ENCODE measurements at regions not wholly inside any gene's neighbourhood (a gene's known extent, or its start where the extent isn't known, plus 50 kb on each side); places are given as distances from the start of the nearest gene placed in this dataset.

DNA sequence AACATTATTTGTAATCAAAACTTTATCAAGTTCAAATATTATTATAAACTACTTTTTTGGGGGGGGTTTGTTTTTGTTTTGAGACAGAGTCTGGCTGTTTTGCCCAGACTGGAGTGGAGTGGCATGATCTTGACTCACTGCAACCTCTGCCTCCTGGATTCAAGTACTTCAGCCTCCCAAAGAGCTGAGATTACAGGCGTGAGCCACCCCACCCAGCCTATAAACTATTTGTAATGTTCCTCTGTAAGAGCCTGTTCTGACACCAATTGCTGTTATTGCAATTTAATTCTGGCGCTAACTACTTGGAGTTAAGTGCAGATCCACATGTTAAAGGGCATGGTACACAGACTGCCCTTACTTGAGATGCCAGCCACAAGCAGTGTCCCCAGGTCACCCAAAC is 478.1 kb upstream of the NRP1 start:
- DNase-seq (ENCODE audit: low read depth): no peak

DNA sequence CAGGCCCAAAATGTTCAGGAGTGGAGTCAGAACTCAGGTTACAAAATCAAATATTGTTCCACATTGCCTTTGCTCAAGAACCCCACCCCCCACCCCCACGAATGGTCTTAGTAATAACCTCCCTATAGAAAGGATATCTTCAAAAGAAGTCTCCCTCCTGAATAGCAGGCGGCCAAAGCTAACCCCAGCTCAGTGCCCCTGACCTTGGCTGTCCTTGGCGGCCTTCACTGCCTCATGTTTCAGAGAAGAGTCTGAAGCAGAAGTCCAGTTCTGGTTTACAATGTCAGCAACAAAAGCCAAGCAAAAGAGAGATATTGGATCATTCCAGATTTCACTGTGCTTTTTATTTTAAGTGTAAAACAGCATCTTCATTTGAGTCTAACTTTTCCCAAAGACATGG is 476.5 kb upstream of the NRP1 start:
- DNase-seq (ENCODE audit: low read depth): no peak

DNA sequence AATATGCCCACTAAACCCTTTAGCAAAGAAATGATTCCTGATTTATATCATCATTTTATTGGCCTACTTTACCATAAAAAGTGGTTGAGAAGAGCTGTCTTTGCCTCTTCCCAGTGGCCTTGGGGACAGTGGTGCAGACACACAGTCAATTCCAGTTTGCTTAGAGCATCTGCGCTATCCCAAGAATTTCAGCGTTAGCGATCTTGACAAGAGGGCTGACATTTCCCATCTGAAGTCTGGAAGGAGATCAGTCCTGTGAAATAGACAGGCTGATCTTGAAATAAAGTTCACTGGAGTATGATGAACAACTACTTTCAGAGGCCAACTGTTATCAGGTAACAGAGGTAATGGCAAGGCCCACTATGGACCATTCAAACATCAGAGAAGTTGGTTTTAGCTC is 475.3 kb upstream of the NRP1 start:
- no peak for DNase-seq (ENCODE audit: low read depth)

DNA sequence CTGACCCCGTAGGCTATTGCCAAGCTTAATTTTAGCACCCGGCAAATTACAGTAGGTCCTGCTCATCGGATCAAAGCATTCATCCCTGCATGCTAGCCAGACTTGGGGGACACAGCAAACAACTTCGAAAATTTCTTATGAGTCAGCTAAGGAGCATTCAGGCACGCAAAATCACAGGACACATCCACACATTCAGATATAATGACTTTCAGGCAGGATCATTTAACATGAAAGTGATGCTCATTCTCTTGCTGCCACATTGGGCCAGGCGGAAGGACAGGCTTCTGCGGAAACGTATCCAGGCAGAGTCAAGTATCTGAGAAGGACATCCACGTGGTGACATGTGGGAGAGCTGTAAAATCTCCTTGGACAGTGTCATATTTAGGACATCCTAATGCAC is 474.0 kb upstream of the NRP1 start:
- no peak for DNase-seq (ENCODE audit: low read depth)

DNA sequence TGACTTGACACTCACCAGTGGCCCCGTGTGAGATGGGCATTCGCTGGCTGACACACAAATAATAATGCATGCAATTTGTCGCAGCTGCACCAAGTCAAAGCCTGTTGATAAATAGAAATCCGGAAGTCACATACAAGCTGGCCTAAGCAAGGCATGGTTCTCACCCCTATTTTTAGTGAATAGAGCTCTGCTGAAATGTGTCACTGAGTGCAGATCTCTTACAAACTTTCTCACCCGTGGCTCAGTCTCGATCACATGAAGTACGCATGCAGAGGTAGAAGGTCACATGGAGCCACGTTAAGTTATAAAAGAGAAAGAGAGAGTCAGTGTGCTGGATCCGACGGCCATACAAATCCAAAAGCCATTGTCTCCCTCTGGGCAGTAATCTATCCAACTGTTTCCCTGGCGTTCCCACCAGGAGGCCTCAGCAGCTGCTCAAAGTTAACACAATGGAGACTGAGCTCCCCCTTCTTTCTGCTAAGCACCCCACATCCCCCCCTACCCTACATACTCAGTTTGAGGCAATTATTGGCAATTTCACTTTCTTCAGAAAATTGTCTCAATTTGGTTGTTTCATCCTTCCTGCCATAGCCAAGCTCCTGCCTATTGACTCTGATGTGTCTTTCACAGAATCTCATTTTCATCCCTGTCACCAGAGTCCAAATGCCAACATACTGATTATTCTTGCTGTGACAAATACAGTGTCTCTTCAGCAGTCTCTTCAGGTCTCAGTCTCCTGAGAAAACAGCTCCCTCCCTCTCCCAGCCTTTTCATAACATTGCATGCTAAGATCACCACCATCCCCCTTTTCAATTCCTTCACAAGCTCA is 473.3 kb upstream of the NRP1 start:
- no peak for DNase-seq (ENCODE audit: low read depth)

DNA sequence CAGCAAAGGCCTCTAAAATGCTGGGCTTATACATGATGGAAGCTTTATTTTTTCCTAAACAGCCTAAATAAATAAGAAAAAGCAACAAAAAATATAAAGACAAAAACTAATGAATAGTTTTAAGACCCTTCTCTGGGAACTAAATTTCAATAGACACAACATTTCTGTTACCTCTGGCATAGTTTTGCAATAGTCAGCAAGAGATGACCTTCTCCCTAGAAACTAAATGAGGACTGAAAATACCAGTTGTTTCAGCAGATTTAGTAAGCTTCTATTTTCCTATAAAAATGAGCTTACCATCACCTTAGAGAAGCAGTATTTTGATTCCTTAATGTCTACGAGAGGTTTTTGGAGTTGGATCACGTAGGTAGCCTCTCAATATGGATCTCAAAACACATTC is 471.4 kb upstream of the NRP1 start:
- DNase-seq (ENCODE audit: low read depth): no peak

DNA sequence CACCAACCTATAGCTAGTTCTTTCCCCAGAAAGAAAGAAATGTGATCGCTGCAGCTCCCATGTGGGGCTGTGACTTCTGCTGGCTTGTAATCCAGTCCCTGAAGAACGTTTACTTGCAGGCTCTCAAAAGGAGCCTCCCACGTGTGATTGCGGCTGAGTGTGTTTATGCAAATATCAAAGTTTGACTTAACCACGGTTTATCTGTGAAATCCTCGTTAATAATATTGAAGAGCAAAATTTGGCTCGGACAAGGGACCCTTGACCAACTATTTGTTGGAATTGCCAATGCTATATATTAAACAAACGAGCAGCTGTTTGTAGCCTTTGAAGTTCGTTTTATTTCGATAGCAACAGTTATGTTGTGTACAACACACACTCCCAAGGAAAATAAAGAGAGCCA is 470.1 kb upstream of the NRP1 start:
- DNase-seq (ENCODE audit: low read depth): no peak

DNA sequence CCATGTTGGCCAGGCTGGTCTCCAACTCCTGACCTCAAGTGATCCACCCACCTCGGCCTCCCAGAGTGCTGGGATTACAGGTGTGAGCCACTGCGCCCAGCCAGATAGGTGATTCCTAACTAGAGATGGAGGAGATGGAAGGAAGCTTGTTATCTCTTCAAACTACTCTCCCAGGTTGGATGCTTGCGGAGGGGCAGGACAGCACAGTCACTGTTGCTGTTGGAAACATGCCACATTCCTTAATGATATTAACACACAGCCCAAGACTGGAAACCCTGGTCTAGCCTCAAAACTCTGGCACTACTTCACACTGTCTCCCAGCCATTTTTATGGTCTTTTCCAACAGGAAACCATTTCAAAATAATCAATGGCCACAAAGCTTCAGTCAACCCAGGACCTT is 468.8 kb upstream of the NRP1 start:
- DNase-seq (ENCODE audit: low read depth): no peak

DNA sequence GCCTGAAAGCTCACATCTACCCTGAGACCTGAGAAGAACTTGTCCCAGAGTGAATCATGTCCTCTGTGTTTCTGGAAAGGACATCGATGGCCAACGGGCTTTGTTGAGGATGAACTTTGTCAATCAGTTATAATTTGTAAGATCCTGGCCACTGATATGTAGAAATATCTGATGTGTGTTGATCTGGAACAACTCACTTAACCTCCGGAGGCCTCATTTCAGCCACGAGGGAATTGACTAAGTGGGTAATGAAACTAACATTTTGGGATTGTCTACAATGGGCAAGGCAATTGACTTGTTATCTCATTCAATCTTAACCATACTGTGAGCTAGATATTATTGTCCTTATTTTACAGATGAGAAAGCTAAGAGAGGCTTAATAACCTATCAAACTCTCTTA is 468.1 kb upstream of the NRP1 start:
- DNase-seq (ENCODE audit: low read depth): no peak

DNA sequence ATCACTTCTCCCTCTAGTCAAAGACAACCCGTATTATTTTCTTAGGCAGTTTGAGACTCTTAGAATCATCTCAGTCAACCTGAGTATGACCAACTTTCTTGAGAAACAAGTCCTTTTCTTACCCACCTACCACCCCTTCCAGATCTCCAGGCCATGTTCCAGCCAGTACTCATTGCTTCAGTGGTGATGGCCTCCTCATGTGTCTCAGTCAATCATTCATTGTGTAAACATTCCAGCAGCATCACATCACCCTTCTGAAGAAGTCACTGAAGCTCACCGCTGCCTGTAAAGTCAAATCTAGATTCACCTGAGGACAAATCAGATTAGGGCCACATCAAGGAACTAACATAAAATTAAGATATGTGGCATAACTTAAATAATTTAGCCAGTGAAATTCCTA is 467.2 kb upstream of the NRP1 start:
- DNase-seq (ENCODE audit: low read depth): no peak

DNA sequence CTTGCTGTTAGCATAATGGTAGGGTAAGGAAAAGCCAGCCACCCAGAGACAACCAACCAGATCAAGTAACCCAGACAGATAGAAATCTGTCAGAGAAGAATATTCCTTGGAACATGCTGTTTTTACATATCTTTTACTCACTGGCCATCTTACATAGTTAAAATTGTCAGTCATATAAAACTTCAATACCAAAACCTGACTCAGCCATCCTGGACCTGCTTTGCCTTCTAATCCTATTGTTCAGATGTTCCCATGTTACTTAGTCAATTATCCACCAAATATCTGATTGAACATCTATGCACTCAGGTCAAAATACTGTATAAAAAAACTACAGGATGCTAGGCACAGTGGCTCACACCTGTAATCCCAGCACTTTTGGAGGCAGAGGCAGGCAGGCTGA is 466.5 kb upstream of the NRP1 start:
- no peak for DNase-seq (ENCODE audit: low read depth)

DNA sequence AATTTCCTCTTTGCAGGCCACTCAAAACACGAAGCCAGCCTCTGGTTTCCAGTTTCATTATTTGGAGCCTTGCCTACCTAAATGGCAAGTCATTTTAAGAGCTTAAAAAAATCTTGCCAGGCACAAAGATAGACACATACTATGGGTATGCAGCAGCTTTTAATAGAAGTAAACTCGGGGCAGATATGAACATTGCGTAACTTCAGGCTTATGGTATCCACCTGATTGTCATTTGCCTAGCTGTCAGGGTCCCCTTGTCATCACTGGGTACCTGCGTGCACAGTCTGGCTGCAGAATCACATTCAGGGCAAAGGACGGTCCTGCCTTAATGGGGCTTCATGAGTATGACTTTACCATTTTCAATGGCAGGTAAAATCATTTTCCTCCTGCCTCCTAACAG is 466.1 kb upstream of the NRP1 start:
- DNase-seq (ENCODE audit: low read depth): no peak

DNA sequence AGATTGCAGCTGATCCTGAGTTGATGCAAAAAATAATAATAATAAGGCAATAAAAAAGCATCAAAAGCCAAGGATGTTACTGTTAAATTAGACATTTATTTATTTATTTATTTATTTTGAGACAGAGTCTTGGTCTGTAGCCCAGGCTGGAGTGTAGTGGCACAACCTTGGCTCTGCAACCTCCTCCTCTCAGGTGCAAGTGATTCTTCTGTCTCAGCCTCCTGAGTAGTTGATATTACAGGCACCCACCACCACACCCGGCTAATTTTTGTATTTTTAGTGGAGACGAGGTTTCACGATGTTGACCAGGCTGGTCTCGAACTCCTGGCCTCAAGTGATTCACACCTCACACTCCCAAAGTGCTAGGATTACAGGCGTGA is 465.5 kb upstream of the NRP1 start:
- no peak for DNase-seq (ENCODE audit: low read depth)

DNA sequence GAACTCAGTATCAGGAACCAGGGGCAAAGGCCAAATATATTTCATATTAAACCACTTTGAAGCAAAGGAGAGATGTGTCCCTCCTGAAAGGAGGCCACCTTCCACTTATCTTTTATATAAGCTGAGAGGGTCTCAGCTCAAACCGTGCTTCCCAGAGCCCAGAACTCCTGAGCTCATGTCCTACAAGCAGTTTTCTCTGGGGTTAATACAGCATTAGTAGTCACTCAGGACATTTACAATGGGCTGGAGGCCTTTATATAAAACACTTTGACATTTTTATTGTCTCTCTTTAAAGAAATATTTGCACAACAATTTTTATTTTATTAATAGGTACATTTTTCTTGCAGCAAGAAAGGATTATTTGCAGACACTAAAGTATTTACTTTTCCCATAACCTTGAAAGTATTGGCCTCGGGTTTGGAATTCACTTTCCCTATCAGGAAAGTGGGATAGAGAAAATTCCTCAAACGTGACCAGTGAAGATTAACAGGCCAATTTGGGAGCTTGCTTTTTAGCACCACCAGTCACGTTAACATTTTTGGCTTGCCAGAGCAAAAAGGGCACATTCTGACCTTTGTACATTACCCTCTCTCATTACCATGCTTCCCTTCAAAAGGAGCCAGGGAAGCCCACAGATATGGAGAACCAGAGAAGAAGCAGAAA is 464.9 kb upstream of the NRP1 start:
- no peak for DNase-seq (ENCODE audit: low read depth)

DNA sequence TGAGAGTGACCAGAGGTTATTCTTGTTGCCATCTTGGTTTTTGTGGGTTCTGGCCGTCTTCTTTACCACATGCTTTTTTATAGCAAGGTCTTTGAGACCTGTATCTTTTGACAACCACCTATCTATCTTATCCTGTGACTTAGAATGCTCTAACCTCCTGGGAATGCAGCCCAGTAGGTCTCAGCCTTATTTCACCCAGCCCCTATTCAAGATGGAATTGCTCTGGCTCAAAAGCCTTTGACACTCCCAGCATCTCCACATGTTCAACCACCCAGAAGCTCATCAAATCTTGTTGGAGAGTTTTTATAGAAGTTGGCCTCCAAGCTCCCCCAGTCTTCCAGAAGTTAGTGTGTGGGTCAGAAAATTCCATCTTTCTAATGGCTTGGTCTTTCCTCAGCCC is 464.3 kb upstream of the NRP1 start:
- no peak for DNase-seq (ENCODE audit: low read depth)

DNA sequence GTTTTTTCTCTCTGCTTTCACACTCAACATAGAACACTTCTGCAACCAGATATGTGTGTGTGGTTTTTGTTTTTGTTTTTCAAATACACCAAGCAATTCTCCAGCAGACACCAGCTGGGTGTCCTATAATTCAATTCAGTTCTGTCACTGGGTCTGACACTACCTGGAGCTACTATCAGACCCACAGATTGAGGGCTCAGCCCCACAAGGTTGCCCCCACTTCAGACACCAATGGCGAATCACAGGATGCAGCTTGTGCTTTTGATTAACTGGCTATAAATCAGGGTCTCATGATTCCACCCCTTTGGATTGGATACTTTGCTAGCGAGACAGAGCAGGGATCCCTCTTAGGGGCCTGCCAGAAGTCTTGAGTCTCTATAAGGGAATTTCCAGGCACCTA is 462.2 kb upstream of the NRP1 start:
- no peak for DNase-seq (ENCODE audit: low read depth)

DNA sequence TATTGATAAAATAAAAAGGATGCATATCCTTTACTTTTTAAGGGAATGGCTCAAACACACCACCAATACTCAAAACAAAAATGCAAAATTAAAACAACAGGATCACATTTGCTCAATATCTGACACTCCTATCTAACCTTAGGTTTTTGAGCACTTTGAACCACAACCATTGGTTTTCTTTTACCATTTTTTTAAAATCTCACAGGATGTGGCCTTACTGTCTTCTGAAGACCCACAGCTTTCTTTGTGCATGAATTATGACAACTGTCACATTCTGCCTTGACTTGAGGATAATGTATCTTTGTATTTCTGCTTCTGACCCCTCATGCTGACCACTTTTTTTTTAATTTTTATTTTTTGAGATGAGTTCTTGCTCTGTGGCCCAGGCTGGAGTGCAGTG is 461.1 kb upstream of the NRP1 start:
- DNase-seq (ENCODE audit: low read depth): no peak

DNA sequence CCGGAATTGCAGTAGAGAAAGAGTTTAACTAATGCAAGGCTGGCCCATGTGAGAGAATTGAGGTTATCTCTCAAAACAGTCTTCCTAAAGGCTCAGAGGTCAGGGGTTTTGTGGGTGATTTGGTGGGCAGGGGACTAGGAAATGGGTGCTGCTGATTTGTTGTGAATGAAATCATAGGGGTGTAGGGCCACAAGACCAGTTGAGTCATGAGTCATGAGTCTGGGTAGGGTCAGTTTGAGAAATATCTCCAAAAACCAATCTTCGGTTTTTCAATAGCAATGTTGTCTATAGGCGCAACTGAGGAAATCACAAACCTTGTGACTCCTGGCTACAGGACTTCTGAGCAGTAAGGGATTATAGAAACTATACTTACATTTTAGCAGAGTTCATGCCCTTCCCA is 460.0 kb upstream of the NRP1 start:
- no peak for DNase-seq (ENCODE audit: low read depth)

DNA sequence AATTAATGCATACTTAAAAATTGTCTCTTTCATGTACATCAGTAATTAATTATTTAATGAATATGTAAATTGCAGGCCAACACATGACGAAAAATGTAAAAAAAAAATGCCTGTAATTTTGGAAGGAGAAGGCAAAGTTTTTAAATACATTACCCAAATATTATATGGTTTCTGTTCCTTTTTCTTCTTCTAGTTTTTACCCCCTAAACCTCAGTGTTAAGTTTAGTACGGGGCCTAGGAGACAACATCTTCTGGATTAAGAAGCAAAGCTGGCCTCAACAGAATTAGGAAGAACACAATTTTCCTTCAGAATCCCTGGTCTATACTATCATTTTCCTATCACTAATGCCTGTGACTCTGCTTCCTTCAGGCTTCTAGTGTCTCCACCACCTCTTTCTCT is 459.3 kb upstream of the NRP1 start:
- no peak for DNase-seq (ENCODE audit: low read depth)

DNA sequence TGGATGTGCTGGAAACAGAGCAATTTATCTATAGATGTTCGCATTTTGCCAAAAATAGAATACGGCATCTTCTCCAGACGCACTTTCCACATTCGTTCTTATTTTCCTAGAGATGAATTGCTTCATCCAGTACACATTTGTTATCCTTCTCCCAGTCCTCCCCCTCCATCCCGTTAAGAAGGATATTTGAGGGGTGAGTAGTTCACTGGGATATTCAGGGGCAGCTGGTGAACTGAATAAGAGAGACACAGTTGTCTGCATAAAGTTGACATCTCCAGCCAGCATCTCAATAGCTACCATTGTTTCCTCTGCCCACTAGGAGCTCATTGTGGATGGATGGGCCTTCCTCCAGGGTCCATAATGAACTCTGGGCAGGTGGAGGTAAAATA is 456.8 kb upstream of the NRP1 start:
- no peak for DNase-seq (ENCODE audit: low read depth)

DNA sequence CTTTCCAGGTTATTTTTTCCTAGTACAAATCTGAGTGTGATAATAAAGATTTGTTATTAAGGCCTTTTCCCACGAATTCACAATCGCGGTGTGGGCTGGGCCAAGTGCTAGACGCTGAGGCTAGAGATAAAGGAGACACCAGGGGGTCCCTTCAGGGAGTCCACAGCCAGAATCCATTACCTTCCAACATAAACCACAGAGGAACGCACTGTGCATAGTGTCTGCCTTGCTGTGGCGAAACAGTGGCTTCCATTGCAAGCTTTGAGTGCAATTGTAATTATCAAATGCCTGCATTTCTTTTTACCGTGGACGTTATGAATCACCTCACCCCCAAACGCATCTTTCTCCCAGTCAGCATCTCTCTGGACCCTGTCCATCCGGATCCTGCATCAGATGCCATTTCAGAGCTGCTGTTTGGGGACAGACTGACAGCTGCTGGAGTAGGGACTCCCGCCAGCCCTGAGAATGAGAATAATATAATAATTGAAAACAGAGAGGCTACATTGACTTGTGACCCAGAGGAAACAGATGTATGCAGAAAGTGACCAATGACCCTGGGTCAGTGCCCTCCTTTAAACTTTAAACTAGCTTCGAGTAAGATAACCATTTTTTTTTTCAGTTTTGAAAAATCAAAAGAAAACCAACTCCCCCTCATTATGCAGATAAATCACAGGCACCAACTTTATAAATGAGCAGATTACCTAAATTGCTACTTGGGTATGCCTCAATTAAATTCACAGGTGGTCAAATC is 456.2 kb upstream of the NRP1 start:
- DNase-seq (ENCODE audit: low read depth): no peak

DNA sequence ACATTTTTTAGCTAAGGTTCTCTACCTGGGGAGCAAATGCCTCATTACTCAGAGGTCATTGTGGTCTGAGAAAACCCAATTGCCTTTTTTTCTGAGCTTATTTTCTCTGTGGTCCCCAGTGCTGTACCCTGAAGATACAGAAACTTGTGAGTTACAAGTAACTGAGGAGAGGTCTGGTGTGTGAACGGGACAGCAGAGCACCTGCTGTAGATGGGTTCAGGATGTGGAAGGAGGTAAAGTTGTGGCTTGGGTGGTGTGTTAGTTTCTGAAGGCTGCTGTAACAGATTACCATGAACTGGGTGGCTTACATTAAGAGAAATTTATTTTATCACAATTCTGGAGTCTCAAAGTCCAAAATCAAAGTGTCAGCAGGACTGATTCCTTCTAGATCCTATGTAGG is 449.1 kb upstream of the NRP1 start:
- DNase-seq (ENCODE audit: low read depth): no peak

DNA sequence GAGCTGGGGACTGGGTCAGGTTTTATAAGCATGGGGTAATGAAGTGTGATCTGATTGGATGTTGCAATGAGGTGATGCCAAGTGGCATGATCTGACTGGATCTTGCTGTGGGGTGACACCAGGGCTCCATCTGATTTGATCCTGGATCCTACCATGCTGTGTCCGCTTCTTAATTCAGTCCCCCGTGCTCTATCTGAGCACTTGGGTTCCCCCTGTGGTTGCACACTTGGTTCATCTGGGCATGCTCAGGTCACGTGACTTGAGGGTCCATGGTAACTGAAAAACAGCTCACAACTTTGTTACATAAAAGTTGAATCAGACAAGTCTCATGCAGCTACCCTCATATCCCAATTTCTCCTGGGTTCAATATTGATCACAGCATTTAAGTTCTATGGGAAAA is 448.6 kb upstream of the NRP1 start:
- no peak for DNase-seq (ENCODE audit: low read depth)
